ENCODE measurements at regions not wholly inside any gene's neighbourhood (a gene's known extent, or its start where the extent isn't known, plus 50 kb on each side); places are given as distances from the start of the nearest gene placed in this dataset.

DNA sequence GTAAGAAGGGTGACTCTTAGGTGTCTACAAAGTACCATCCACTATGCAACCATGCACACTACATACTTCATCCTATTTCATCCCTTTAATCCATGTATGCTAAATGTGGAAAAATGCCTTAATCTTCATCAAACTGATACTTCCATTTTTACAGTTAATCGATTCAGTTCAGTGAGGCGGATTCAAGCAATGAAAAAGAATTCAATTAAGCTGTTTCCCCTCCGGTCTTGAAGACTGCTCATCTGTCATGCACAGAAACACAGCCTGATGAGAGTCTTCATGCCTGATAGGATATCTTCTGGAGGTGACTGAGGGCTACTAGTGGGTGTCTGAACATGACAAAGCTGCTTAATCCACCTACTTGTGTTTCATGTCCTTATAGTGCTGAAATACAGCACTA lies 270.6 kb upstream of the ALCAM start:
- DNase-seq (ENCODE audit: low read depth): no peak
- TF ChIP-seq, protein P1, sequence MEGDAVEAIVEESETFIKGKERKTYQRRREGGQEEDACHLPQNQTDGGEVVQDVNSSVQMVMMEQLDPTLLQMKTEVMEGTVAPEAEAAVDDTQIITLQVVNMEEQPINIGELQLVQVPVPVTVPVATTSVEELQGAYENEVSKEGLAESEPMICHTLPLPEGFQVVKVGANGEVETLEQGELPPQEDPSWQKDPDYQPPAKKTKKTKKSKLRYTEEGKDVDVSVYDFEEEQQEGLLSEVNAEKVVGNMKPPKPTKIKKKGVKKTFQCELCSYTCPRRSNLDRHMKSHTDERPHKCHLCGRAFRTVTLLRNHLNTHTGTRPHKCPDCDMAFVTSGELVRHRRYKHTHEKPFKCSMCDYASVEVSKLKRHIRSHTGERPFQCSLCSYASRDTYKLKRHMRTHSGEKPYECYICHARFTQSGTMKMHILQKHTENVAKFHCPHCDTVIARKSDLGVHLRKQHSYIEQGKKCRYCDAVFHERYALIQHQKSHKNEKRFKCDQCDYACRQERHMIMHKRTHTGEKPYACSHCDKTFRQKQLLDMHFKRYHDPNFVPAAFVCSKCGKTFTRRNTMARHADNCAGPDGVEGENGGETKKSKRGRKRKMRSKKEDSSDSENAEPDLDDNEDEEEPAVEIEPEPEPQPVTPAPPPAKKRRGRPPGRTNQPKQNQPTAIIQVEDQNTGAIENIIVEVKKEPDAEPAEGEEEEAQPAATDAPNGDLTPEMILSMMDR (conservative IDR thresholded peaks at IDR 0.05; ENCODE audit: low read depth, low read length): no peak

DNA sequence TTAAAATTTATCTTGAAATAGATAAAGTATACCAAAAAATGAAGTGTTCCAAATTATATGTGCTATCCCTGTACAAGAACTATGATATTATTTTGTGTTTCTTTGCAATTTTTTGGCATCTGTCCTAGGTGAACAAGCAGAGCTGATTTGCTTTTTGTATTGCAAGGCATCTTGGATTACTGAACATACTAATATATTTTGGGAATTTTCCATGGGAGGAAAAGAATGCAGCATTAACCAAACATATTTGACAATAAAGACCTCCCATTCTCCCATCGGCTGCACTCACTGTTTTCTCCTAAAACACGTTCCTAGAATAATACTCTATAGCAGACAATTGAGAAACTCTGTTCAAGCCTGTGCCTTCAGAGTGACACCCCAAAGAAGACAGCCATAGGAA lies 265.1 kb upstream of the ALCAM start:
- TF ChIP-seq, protein P1 (conservative IDR thresholded peaks at IDR 0.05; ENCODE audit: low read depth, low read length): no peak
- no peak for DNase-seq (ENCODE audit: low read depth)
- H3K4me3 ChIP-seq (ENCODE audit: low read depth, low read length): no peak overlapping the region

More for the DNA sequence above, 270.6 kb upstream of the ALCAM start:
- H3K4me3 ChIP-seq (ENCODE audit: low read depth, low read length): no peak overlapping the region

DNA sequence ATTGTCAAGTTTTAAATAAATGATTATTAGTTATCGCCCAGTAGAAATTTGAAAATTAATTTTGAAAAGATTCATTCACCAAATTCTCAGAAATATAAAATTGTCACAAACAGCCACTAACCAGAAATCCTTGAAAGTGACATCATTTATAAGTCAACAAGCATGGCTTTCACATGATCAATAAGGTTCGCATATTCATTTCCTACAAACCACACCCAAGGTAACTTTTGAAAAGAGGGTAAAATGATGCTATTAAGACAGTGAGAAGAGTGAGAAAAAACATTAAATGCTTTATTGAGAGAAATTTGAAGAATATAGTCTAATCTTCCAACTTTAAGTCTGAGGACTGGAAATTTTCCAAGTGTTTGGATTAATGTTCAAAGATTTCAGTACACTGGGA lies 263.6 kb upstream of the ALCAM start:
- DNase-seq (ENCODE audit: low read depth): no peak
- no peak overlapping the region for H3K4me3 ChIP-seq (ENCODE audit: low read depth, low read length)
- TF ChIP-seq, protein P1 (conservative IDR thresholded peaks at IDR 0.05; ENCODE audit: low read depth, low read length): no peak

DNA sequence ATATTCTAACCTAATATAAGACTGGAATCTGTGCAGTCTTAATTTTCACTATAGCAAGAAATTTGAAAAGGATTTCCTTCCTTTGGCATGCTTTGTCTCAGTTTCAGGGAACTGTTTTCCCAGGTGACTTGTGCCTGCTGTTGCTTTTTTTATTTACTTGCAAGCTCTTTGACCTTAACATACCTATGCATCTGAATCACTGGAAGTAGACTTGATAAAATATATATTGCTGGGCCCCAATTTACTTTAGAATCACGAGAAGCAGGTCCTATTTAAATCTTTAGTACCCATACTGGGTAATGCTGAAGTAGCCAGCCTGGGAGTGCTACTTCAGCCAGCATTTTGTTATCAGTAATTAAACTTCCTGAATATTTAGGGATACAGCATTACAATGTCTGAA lies 257.9 kb upstream of the ALCAM start:
- H3K4me3 ChIP-seq (ENCODE audit: low read depth, low read length): no peak overlapping the region
- TF ChIP-seq, protein P1 (conservative IDR thresholded peaks at IDR 0.05; ENCODE audit: low read depth, low read length): no peak
- no peak for DNase-seq (ENCODE audit: low read depth)

DNA sequence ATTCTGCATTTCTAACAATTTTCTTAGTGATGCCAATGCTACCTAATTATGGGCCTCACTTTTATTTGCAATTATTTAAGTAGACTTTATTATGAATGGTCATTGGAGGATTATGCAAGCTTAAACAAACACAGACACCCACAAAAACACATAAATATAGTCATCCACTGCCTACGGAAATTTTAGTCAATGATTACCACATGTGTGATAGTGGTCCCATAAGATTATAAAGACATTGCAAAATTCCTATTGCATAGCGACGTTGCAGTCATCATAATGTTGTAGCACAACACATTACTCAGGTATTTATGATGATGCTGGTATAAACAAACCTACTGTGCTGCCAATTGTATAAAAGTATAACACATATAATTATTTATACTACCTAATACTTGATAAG lies 247.8 kb upstream of the ALCAM start:
- TF ChIP-seq, protein P1 (conservative IDR thresholded peaks at IDR 0.05; ENCODE audit: low read depth, low read length): no peak
- no peak overlapping the region for H3K4me3 ChIP-seq (ENCODE audit: low read depth, low read length)
- DNase-seq (ENCODE audit: low read depth): peak; percentile 36

DNA sequence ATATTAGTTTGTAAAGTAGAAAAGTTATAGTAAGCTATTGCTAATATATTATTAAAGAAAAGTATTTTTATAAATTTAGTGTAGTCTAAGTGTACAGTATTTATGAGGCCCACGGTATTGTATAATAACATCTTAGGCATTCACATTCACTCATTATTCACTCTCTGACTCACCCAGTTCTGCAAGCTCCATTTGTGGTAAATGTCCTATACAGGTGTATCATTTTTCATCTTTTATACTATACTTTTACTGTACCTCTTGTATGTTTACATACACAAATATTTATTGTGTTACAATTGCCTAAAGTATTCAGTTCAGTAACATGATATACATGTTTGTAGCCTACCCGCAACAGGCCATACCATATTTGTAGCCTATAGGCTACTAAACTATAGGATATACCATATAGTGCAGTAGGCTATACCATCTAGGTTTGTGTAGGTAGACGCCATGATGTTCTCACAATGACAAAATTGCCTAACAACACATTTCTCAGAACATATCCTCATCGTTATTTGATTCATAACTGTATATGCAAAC lies 246.8 kb upstream of the ALCAM start:
- TF ChIP-seq, protein P1 (conservative IDR thresholded peaks at IDR 0.05; ENCODE audit: low read depth, low read length): no peak
- DNase-seq (ENCODE audit: low read depth): no peak
- H3K4me3 ChIP-seq (ENCODE audit: low read depth, low read length): no peak overlapping the region

DNA sequence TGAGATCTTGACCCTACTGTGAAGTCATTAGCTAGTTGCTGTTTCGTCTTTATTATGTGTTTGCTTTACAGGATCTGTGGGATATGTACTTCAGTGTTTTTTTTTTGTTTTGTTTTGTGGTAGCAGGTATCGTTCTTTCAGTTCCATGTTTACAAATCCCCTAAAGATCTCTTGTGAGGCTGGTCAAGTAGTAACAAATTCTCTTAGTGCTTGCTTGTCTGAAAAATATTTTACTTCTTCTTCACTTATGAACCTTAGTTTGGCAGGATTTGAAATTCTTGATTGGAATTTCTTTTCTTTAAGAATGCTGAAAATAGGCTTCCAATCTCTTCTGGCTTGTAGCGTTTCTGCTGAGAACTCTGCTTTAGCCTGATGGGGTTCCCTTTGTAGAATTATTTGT lies 235.8 kb upstream of the ALCAM start:
- no peak overlapping the region for H3K4me3 ChIP-seq (ENCODE audit: low read depth, low read length)
- TF ChIP-seq, protein P1 (conservative IDR thresholded peaks at IDR 0.05; ENCODE audit: low read depth, low read length): no peak
- DNase-seq (ENCODE audit: low read depth): no peak
